HEK293T (cell line): ENCODE measurements at regions not wholly inside any gene's neighbourhood (a gene's known extent, or its start where the extent isn't known, plus 50 kb on each side); places are given as distances from the start of the nearest gene placed in this dataset.

ENCODE experiments used
- CTBP1 ChIP-seq: fragments of 450-650 bp; IDR thresholded peaks from 2 replicates; pipeline ENCODE4 v1.6.1; 2016; ENCODE audit warnings: borderline replicate concordance
- FOXK2 ChIP-seq: fragments of 450-650 bp; IDR thresholded peaks from 2 replicates; pipeline ENCODE4 v1.6.1; 2016; ENCODE audit warnings: mild to moderate bottlenecking
- HDGF ChIP-seq: fragments of 450-650 bp; IDR thresholded peaks from 2 replicates; pipeline ENCODE4 v1.6.1; 2017; ENCODE audit warnings: antibody characterized with exemption, borderline replicate concordance
- L3MBTL2 ChIP-seq: fragments of 450-650 bp; conservative IDR thresholded peaks from 2 replicates; pipeline ENCODE4 v1.6.1; 2016; ENCODE audit warnings: mild to moderate bottlenecking
- LEF1 ChIP-seq: fragments of 450-650 bp; IDR thresholded peaks from 2 replicates; pipeline ENCODE4 v1.6.1; 2017; ENCODE audit warnings: mild to moderate bottlenecking, borderline replicate concordance
- SP1 ChIP-seq: fragments of 450-650 bp; IDR thresholded peaks from 2 replicates; pipeline ENCODE4 v1.6.1; 2017

- TF ChIP-seq HDGF (no peak), CTBP1 (no peak), SP1 (no peak), FOXK2 (no peak), L3MBTL2 (no peak), LEF1 (no peak)
Observed at GRCh38 chr15:36469311-36469966, 110.0 kb upstream of the CDIN1 start.
